ENCODE measurements at regions not wholly inside any gene's neighbourhood (a gene's known extent, or its start where the extent isn't known, plus 50 kb on each side); places are given as distances from the start of the nearest gene placed in this dataset.
"Not testable (repeated sequence)": the region's sequence is repeated elsewhere in the genome, so short reads cannot be mapped to it uniquely, and the experiment has no call there.

- DNase-seq, result no peak
These were observed 103.7 kb downstream of the SLC17A6 start for GRCh38 chr11:22441831-22442230.

GRCh38 chr11:22435582-22435981, 97.4 kb downstream of the SLC17A6 start:
- not testable (repeated sequence) for DNase-seq

DNA sequence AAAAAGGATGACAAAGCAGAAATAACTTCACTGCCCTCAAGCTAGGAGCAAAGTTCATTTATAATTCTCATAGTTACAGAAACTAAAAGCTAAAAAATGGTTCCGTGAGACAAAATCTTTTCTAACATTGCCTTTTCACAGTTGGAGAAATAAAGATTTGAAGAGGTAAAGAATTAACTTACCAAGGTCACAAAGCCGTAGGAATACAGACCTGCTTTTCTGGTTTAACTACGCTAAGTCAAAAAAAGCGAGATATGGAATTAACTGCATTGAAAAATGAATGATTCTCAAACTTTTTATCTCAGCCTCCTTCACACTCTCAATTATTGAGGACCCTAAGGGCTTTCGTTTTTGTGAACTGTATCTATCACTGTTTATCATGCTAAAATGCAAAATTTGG, 95.3 kb downstream of the SLC17A6 start:
- DNase-seq, result no peak

DNA sequence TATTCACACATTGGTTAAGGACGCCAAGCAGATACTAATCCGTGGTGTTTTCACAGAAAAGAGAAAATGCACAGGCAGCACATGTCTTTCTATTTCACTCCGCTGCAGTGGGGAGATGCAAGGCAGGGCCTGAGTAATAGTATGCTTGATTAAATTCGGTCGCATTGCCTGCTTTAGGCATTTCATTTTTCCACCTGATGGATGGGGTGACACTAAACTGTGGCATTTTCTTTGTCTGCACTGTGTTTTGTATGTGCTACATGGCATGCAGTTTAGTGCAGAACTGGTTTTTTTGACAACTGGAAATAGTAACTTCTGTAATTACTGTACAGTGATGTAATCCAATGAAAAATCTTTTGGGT, 94.9 kb downstream of the SLC17A6 start:
- no peak for DNase-seq

GRCh38 chr11:22432291-22433093, 94.3 kb downstream of the SLC17A6 start:
- DNase-seq, result no peak

GRCh38 chr11:22431106-22431505, 92.9 kb downstream of the SLC17A6 start:
- no peak for DNase-seq

- DNase-seq, result no peak
These were observed 92.5 kb downstream of the SLC17A6 start for GRCh38 chr11:22430639-22431038.

GRCh38 chr11:22430141-22430541, 92.0 kb downstream of the SLC17A6 start:
- DNase-seq, result no peak

Measured in HCEC 1CT (cell line).